T-helper 2 cell treated with Interferon-gamma antibody and Interleukin-4, amounts not matched to agents 100 ng/mL and 5 ng/mL, for 36 hours (primary cell): ENCODE measurements at regions not wholly inside any gene's neighbourhood (a gene's known extent, or its start where the extent isn't known, plus 50 kb on each side); places are given as distances from the start of the nearest gene placed in this dataset.

ENCODE experiments used
- intact Hi-C: fragments of 100-400 bp; cut with micrococcal nuclease; formaldehyde crosslinking; loops from one replicate; pipeline ENCODE4 v1.15.1; 2023

DNA sequence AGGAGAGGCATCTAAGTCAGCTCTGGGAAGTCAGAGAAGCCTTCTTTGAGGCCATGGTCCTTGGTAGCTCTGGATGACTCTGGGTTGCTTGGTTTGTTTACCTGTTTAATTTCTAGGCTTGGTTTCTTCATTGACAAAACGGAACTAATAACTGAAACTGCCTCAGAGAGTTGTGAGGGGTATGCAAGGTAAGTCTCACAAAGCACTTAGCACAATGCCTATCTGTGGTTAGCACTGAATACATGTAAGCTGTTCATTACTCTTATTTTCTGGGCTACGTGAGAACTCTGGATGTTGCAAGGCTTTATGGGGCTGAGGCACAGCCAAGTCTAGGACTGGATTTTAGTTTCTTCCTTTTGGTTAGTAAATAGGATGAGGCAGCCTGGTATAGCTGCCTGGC is 225.8 kb upstream of the NCAM1 start:
- intact Hi-C loops, result no loop called here

DNA sequence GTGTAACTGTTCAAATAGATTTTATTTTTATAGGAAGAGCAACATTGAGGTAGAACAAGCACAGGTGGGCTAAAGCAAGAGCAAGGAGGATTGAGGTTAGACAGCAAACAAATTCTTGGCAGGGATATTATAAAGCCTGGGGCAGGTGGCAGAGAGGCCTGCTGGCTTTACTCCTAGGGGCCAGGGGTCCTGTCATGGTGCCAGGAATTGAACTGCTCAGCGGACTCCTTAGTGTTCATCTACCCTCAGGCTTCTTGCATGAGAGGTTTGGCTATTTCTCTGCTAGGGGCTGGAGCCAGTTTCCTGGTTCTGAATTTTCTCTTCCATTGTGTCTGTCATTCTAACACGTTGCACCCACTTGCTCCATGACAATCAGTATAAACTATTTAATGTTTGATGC is 217.2 kb upstream of the NCAM1 start:
- intact Hi-C loops, result no loop called here

DNA sequence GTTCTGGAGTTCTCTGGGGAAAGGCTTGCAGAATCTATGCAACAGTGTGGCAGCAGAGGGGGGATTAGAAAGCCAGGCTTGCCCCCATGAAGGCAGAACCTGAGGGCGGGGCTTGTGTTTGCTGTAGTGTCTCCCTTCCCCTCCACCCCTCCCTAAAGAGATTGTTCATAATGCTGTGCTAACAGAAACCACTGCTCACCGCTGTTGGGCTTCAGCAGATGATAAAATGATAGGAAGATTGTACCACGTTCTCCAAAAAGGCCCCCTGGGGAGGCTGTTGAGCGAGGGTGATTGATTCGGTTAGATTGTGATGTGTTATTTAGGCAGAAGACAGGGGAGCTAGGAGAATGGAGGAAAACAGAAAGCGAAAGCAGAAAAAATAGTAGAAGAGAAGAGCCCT is 215.2 kb upstream of the NCAM1 start:
- intact Hi-C loops, result no loop called here

DNA sequence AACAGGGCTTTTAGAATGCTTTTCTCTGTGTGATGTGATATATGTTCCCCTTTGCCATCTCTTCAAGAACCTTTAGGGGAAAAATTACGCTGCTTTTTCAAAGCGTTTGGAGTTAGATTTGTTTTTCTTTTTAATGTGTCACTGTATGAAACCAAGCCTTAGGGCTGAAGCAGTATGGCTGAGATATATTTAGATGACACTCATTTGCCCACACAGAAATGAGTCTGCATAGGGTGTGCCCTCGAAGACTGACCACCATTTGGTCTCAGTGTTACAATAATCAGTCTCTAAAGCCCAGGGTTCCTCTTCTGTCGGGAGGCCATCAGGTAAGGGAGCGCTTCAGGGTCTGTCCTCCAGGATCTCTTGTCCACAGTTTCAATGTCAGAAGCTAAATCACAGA is 213.0 kb upstream of the NCAM1 start:
- intact Hi-C loops, result no loop called here

DNA sequence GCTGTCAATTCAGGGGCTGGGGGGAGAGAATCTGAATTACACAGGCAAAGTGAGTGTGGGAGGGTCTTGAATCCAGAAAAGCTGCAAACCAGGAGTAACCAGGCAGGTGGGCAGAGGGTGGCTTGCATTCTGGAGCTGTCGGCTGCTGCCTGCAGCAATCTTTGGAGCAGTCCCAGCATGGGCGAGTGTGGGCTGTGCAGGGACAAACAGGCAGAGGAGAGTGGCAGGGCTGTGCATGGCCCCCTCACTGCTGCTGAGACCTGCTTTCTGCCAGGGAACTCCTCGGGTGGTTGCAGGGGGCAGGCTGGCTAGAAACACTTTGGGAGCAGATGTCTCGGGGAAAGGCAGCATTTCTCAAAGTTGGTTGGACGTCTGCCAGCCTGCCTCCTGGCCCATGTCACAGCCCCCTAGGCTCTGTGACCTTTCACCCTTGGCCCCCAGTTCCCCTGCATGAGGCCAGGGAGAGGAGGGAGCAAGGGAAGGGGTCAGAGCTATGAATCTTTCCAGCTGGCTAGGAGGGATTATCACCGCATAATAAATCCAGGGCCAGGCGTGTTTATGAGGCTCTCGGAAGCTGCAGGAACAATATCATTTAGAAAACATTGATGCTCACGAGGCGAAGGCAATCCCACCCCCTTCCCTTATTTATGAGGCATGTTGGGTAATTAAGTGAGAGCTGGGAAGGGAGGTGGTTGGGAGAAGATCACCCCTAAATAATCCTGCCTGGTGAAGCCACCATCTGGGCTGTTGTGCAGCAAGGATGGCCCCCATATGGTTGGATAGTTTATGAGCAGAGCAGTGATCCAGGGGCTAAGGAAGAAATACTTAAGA is 212.3 kb upstream of the NCAM1 start:
- intact Hi-C loops, result no loop called here

DNA sequence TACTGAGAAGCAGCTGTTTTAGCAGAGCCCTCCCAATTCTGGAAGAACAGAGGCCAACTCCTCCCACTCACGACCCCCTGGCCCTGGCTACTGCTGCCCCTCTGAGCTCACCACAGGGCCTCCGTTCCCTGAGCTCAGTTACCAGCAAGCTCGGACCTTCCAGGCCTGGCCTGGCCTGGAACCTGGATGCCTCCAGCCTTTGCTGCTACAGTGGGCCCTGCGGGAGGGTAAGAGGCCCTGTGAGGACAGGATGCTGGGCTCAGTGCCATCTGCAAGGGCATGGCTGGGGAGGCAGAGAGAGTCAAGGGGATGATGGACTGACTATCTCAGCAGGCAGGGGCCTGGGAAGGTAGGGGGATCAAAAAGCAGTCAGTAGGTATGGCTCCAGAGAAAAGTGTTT is 209.9 kb upstream of the NCAM1 start:
- intact Hi-C loops, result no loop called here

DNA sequence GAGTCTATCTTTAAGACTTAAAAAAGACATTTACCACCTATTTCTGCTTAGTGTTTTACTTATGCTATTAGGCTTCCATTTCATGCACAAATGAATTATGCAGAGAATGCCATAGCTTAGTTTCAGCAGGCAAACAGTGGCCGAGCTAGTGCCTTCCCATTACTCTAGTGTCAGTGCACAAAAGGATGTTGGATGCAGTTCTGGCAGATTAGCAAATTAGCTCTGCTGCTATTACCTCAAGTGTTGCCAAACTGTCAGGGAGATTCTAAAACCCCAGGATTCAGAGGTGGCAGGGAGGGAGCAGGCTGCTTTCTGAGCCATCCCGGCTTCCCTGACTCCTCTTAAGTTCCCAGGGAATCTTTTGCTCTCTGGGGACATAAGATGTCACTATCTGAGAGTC is 209.4 kb upstream of the NCAM1 start:
- intact Hi-C loops, result no loop called here

DNA sequence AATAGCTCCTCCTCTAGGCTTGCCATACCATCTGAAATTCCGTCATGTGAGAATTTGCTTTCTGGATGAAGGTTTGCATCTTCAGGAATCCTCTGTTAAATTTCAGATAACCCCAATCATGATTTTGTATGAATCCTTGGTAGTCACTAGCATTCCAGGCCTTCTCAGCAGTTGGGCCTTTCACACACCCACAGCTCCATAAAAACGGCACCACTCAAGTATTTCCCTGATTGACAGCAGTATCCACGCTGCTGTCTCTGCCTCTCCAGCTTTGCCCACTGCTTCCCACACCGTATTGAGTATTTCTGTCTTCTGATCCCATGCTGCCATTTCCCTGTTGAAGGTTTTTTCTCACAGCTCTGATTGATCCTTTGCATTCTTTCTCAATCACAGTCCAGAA is 208.7 kb upstream of the NCAM1 start:
- intact Hi-C loops, result no loop called here

DNA sequence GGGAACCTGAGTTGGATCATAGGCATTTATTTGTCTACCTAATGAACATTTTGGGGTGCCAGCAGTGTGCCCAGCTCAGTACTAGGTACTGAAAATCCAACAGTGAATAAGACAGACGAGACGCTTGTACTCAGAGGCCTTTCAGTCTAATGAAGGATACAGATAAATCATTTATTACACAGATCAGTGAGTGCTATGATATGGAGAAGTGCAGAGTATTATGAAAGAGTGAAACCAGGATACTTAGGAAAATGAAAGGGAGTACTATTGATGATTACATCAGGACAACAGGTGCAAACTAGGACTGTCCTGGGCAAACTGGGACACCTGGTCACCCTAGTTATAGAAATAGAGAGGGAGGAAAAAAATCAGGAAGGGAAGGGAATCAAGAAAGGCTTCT is 207.5 kb upstream of the NCAM1 start:
- intact Hi-C loops, result no loop called here

DNA sequence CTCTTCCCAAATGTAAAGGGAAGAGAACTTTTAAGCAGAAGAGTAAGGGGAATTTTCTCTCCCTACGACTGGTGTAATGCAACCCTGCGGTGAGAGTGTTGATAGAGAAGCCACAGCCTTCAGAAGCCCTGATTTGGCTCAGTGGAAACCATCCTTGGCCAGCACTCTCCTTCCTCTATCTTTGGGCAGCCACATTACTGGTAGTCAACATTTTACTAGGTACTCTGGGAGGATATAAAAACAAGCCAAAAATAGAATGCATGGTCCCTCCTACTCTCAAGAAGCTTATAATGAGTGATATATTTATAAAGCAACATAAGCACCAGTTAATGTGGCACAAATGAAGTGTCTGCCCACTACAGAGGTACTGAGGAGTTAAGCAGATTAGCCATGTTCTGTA is 201.8 kb upstream of the NCAM1 start:
- intact Hi-C loops, result no loop called here

DNA sequence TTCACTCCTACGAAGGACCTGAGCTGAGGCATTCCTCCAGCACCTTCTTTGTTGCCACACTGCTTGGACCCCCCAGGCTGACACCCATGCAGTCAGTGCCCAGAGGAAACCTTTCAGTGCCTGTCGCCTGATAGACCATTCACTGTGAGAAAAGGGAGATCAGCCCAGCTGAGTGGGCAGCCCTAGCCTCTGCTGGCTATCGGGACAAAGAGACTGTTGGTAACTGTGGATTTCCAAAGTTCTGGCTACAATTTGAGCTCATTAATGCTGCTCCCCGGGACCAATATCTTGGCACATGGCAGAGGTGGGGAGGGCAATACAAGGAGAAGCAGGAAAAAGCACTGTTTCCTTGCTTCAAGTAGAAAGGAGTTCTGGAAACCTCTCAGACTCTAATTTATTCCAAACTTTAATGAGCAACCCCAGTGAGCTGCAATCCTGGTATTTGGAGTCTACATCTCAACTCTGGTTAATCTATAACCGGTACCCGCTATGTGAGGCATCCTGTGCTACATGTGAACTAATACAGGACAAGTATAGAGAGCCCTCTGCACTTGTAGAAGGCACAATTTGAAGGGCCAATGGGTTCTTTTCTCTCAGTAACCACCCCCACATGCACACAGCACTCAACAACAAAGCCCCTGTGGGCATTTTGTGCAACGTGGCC is 200.7 kb upstream of the NCAM1 start:
- intact Hi-C loops, result no loop called here

DNA sequence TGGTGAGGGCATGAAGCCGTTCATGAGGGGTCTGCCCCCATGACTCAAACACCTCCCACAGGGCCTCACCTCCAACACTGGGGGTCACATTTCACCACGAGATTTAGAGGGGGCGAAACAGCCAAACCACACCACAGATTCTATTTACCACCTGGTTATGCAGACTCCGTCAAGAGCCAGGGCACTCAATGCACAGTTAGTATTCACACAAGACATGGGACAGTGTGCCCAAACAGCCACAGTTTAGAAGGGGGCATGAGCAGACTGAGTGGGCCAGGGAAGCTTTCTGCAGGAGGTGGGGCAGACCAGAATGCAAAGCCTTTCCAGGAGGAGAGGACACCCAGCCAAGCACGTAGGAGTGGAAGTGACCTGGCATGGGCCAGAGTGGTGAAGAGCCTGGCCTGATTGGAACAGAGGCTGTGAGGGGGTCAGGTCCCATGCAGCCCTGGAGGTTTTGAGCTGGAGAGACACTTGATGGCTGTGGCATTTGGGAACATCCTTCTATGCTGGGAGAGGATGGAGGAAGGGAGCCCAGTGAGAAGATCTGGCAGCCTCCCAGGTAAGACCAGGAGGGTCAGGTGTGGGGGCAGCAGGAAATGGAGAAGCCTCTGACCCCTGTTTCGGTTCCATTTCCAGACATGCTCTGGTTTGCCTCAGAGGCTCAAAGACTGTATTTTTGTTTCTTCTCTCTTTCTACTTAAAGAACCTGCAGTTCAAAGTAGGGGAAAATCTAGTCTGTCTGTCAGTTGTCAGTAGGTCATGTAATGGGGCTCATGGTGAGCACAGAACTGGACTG is 199.1 kb upstream of the NCAM1 start:
- intact Hi-C loops, result no loop called here

DNA sequence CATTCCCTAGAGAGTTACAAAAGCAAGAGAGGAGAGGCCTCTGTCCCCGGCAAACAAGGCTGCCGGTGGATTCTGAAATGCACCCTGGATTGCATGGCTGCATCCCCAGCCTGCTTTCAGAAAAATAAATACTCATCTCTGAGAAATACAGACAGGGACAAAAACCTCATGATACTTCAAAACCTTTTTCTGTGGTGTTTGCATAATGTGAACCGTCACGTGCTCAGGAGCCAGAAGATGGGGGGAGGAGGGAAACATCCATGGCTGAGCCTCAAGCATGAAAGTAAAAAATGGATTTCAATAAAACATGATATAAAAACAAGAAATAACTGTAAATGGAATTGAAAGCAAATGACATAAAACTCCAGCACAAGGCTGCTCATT is 198.5 kb upstream of the NCAM1 start:
- intact Hi-C loops, result no loop called here

DNA sequence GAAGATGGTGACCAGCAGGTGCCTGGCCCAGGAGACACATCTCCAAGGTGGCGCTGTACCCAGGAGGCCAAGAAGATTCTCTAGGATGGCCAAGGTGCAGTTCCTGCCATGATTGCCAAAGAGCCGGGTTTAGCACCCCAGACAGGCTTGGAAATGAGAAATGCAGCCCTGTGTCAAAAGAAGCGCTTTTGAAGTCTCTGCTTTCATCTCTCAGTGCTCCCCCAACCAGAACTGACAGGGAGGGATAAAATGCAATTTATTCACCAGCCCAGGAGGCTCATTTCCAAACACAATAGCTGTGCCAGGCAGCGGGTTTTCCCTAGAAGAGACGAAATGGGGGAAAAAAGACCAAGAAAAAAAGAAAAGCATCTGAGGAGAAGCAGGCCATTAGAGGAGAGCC is 195.9 kb upstream of the NCAM1 start:
- intact Hi-C loops, result no loop called here

DNA sequence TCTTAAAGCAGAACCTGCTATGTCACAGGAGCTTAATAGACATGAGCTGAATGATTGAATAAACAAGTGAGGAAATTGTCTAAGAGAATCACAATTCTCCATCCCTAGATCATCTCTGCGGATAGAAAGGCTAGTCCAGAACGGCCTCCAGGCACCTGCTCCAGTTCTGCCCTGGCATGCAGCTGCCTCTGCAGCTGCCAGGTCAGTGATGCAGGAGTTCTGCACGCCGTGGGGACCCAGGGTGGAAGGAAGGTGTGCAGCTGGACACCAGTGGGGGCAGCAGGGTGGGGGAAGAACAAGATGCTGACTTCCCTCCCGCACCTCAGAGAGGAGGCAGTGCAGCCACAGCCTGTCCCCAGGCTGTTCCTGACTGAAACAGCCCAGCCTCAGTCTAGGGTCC is 192.1 kb upstream of the NCAM1 start:
- intact Hi-C loops, result no loop called here

DNA sequence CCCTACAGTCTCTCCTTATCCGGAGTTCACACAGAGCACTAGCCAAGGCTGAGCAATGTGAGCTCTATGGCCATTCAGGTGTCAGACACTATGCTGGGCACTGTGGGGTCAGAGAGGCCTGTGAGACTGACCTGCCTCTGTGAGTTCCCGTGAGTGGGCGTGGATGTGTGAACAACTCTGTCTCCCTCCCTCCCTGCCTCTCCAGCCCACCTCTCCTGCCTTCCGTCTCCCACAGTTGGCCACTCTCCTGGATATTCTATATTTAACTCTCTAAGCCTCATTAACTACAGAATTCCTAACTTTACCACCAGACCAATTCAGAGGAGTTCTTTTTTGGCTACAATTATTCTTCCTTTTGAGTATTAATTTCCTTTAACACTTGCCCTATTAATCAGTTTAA is 191.6 kb upstream of the NCAM1 start:
- intact Hi-C loops, result no loop called here

DNA sequence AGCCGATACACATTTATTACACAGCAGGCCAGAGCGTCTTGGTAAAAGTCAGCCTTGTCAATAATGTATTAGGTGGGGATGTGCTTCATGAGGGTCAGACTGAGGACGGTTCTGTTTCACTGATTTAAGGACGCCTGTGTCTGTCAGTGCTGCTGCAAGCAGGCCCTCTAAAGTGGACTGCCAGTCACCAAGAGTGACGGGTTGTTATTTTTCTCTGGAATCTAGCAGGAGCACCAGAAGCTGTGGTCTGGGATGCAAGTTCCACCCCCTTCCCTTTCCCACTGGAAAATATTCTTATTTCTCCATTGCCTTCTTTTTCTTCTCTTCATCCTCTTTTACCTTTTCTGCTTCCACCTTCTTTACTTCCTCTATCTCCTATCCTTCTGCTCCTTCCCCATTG is 191.2 kb upstream of the NCAM1 start:
- intact Hi-C loops, result no loop called here

DNA sequence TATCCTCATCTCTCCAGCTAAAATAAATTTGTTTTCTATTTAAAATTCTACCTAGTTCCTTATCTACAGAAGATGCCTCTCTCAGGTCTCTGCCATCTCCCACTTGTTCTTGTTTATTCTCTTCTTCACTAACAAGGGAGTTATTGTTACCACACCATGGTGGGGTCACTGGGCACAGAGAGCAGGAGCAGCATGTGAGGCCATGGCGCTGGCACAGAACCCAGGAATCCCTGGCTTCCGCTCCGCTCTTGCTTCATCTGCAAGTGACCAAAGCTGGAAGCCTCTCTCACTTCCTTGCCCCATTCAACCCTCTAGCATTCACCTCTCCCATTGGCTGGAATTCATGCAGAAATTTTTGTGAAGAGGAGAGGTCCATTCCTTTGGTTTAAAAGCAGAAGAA is 190.7 kb upstream of the NCAM1 start:
- intact Hi-C loops, result no loop called here

DNA sequence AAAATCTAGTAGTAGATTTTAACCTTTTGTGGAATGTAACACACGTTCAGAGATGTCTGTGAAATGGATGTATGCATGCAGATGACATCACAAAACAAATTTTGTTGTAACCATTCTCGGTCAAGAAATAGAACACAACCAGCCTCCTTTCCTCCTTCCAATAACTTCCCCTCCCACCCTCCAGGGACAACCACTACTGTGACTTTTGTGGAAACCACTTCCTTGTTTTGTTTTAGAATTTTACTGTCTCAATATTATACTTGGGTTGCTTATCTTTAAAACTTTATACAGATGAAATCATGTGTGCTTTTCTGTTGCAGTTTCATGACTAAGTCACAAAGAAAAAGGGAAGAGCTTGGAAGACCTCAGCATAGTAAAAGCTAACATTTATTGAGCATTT is 189.4 kb upstream of the NCAM1 start:
- intact Hi-C loops, result no loop called here

DNA sequence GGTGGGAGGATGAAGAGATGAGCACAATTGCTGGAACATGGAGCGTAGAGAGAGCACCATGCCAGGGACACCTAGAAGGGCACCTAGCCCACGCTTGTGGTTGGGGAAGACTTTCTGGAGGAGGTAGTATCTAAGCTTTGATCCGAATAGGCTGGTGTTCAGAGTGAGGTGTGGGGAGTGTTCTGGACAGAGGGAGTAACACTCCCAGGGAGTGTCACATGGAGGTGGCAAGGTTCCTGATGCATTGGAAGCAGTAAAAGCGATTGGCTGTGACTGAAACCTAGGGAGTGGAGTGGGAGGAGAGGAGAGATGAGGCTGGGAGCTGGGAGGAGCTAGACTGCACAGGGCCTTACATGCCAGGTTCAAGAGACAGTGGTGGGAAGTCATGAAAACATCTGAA is 188.0 kb upstream of the NCAM1 start:
- intact Hi-C loops, result no loop called here

DNA sequence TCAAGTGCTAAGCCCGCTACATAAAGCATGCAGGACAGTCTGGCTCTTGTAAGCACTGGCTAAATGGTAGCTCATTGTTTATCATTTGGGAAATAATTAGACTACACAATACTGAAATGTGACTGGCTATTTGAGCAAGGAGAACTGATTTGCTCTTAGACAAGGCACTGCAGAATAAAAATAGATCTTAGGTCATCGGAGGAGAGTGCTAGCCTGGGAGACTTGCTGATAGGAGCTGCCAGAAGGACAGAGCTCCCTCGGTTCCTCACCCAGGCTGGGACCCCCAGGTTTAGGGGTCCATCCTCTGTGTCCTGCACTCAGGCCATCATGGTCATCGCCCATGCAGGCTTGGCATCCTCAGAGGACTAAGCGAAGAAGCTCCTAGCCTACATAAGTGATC is 184.4 kb upstream of the NCAM1 start:
- intact Hi-C loops, result no loop called here

DNA sequence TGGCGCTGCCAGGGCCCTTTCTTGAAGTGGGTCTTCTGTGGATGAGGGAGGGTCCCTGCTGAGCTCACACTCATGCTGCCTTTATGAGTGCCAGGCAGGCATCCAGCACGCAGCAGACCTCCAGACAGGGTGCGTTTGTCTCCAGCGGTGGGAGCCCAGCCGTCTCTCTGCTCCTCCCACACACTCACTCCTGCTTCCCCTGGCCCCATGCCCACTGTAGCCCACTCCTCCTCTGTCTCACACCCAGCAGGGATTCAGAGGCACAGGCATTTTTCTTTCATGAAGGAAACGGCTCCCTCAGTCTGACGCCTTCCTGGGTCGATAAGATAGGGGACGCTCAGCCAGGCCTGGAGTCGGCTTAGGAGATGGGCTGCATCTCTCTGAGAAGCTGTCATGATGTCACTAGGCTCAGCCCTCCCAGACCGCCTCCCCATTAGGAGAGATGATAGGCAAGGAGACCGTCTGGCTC is 183.9 kb upstream of the NCAM1 start:
- intact Hi-C loops, result no loop called here
